Fibroblast of skin of right biceps (primary cell): ENCODE measurements at regions not wholly inside any gene's neighbourhood (a gene's known extent, or its start where the extent isn't known, plus 50 kb on each side); places are given as distances from the start of the nearest gene placed in this dataset.
A peak's percentile ranks its signal among the peaks of the same experiment; 100 is the strongest.
"Not testable (repeated sequence)": the region's sequence is repeated elsewhere in the genome, so short reads cannot be mapped to it uniquely, and the experiment has no call there.

Experiments
- DNase-seq: peaks from one replicate; pipeline ENCODE4 v3.0.0-alpha.2; 2013

DNA sequence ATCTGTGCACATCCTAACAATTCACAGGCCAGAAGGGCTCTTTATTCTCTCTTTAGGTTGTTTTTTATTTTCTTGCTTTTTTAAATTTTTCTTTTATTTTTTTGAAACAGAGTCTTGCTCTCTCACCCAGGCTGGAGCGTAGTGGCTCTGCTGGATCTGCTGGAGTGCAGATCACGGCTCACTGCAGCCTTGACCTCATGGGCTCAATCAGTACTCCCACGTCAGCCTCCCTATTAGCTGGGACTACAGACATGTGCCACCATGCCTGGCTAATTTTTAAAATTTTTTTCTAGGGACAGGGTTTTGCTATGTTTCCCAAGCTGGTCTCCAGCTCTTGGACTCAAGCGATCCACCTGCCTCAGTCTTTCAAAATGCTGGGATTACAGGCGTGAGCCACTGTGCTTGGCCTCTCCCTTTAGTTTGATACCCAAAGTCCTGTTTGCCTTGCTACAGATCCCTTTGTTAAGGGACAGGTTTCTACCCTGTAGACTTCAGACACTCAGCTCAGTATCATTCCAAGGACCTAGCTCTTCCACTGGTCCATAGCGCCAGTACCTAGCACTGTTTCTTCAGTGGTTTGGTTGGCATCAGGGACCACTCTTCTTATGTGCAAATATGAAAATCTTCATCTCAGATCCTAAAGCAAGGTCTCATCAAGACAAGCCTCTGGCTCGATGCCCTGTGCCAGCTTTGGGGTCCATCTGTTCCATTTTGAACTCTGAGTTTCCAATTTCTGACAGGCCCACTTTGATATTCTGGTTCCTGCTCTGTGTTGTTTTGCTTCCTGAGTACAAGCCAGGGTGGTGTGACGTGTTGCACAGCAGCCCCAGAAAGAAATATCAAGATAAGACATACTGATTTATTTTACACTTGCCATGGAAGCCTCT, 211.7 kb downstream of the FAT3 start:
- DNase-seq: no peak

DNA sequence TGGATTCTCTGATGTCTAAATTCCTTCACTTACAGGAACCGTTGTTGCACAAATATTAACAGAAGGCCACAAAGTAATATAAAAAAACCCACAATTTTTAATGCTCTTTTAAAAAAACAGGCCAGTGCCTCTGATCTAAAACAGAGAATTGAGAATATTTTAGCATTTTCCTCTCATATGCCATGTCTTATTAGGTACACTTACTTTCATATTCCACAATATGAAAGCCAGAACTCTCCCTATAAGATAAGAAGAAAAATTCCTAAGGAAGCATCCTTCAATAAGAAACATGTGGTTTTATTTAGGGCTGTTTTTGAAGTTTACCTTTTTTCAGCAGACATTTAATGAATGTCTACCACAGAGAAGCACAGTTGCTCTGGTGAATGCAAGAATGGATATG, 214.5 kb downstream of the FAT3 start:
- DNase-seq: no peak

DNA sequence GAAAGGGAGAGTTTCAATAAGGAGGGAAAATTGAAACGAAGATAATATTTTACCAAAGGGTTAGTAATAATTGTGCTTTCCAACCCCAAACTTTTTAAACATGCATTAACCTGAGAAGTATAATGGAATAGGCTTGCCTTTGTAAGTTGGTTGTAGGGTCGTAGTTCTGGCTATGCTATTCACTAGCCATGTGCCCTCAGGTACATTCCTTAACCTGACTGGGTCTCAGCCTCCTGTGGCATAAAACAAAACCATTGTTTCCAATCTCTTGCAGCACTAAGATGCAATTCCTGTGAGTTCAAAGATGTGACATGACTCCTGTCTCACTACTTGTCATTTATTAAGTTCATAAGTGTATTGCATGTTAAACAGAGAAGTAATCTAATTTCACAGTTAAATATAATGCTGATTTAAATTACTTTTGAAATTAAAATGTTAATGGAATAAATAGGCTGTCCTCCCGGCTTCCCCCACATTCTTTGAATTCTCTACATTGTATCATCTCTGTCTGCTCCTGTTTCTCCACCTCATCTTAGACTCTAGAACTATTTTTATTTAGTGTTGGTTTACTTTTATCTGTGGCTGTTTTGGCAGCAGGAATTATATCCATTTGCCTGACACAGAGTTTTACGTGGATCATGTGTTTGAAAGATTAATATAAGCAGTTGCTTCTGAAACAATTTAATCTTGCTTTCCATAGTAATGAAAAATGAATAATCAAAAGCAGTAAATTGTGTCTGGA, 216.3 kb downstream of the FAT3 start:
- DNase-seq: peak; percentile 34

GRCh38 chr11:92441443-92441726, 216.8 kb downstream of the FAT3 start:
- DNase-seq: no peak

- DNase-seq: peak; percentile 38
These were observed 218.6 kb downstream of the FAT3 start for GRCh38 chr11:92443199-92443598.

GRCh38 chr11:92447586-92447985, 223.0 kb downstream of the FAT3 start:
- no peak for DNase-seq

DNA sequence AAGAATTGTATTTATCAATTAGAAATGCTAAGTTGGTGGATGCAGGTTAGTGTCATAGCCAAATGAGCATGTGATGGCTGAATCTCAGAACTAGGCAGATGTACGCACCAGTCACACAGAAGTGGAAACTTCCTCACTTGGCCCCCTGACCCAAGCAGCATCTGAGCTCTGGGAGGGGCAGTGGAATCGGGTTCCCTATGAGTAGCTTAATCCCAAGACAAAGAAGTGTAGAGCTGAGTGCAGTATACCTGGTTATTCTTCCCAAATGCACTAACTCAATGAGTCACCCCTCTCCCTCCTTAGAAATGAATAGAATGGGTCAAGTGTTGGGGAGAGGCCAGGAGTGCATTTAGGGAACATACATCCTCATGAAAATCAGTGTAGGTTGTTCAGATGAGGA, 224.6 kb downstream of the FAT3 start:
- no peak for DNase-seq

GRCh38 chr11:92449780-92450179, 225.2 kb downstream of the FAT3 start:
- no peak for DNase-seq

GRCh38 chr11:92451063-92451462, 226.4 kb downstream of the FAT3 start:
- DNase-seq: no peak

DNA sequence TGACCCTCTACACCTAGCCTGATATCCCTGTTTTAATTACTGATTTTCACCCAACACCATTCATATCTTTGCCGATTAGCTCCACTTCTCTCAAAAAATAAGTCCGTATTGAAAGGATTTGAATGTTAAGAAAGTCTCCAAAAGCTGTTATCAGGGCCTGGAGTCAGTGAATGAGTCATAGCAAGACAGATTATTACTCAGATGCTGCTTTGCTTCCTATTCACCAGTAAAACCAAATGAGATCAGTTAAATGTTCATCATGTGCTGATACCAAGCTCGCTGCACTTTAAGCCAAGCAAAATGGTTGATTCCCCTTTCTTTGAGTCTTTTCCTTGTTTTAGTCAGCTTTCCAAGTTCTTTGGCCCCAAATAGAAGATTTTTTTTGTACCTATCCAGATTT, 228.4 kb downstream of the FAT3 start:
- peak; percentile 75 for DNase-seq

GRCh38 chr11:92455210-92455790, 230.7 kb downstream of the FAT3 start:
- no peak for DNase-seq

GRCh38 chr11:92457250-92457649, 232.6 kb downstream of the FAT3 start:
- peak; percentile 50 for DNase-seq

DNA sequence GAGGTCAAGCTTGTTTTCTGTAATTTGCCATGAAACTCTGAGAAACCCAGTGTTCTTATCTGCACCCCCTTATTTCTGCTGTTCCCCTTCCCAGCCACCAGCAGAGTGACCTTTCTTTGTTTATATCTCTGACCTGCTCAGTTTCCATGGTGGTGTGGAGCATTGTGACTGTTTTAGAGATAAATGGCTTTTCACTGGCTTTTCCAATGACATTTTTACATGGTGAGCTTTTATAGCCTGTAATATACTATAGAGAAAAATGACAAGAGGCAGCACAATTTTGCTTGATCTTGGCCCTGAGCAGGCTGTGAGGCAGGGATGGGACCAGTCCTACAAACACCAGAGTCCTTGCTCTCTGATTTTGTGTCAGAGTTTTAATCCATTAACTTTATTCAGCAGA, 233.9 kb downstream of the FAT3 start:
- DNase-seq: no peak

- no peak for DNase-seq
These were observed 235.6 kb downstream of the FAT3 start for GRCh38 chr11:92460213-92460612.

GRCh38 chr11:92461447-92461846, 236.8 kb downstream of the FAT3 start:
- DNase-seq: no peak

DNA sequence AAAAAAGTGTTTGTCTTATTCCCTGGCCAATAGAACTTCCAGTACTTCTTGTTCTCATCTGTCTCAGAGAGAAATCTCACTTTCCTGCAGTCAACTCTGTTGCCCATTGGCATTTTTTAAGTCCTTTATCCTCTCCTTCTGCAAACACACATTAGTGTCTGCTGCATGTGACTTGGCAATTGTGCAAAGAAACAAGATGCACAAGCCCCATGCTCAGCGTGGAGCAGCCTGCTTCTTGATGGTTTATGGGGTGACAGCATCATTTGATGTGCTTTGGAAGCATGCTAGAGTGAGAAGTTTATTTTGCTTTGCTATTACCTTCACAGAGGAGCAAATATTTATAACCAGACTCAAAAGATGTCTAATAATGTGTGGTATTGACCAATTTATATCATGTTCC, 238.2 kb downstream of the FAT3 start:
- no peak for DNase-seq

DNA sequence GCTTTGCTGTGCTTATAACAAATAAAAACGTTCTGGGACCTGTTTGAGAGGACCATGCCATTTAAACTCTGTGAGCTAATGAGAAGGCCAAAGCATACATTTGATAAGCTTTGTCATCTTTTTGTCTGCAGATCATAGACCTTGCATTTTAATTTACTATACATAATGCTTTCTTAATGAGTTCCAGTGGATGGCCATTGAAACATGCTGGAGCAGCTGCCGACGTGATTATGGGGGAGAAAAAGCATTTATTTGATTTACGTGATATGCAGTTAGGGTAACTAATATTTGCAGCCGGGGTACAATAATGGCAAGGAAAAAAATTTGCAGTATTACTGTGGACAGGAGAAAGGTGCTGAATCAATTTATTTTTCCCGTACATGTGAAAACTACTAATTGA, 240.2 kb downstream of the FAT3 start:
- DNase-seq: no peak

GRCh38 chr11:92465410-92465809, 240.8 kb downstream of the FAT3 start:
- not testable (repeated sequence) for DNase-seq

DNA sequence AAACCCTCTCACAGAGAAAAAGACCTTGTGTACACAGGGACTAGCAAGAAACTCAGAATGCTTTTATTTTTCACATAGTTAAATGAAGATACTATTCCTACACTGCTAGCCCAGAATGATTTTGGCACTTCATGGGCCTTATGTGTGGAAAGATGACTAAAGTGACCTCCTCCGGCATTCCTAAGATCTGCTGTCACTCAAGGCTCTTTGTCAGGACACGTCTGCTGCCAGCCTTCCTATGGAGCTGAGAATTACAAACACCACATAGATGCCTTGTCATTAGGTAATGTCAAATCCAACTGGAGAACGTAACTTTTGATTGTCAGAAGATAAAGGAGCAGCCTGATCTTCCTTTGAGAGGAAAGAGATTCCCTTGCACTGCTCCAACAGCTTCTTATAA, 249.1 kb downstream of the FAT3 start:
- DNase-seq: peak; percentile 66

GRCh38 chr11:92475316-92475715, 250.7 kb downstream of the FAT3 start:
- DNase-seq: no peak

DNA sequence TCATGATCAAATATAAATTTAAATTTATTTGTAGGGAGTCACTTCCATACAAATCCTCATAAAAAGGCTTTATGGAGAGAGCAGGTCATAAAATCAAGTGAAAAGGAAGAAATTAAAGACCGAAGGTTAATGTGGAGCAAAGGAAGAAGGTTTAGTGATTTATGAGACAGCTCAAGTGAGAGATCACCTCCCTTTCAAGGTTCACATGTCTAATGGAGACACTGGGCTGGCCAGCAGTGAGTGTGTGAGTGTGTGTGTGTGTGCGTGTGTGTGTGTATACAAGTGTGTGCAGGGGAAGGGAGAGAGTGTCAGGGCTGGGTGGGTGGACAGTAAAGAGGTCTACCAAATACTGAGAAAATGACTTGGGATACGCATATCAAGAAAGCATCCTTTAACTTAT, 251.2 kb downstream of the FAT3 start:
- DNase-seq: no peak

DNA sequence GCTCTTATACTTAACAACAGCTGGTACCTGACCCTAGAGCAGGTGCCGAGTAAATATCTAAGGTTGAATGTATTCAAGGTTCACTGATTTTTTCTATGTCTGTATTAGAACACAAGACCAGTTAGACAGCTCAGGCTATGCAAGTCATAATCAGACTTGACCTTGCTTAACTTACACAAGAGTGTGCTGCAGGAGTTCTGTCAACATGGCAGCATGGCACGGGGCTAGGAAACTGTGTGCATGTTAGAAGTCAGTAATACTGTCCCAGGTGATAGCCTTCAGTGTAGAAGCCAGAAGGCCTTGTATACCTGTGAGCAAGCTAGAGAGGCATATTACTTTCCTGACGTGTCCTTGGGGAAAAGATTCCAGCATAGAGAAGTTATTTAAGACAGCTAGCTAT, 253.1 kb downstream of the FAT3 start:
- no peak for DNase-seq

DNA sequence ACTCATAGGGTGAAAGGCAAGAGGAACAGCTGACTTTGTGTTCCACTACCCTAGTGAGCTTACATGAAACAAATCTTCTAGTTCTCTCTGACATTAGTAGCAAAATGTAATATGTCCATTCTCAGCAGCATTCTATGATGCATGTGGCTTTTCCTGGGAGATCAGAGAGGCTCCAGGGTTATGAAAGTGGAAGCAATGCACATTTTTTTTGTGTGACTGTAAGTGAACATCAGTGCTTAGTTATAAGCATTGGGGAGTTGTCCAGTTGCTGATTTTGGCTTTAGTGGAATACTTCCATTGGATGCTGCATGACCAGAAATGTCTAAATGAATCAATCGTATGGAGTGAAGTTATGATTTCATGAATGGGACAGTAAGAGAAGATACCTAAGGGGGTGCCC, 255.9 kb downstream of the FAT3 start:
- DNase-seq: peak; percentile 52

DNA sequence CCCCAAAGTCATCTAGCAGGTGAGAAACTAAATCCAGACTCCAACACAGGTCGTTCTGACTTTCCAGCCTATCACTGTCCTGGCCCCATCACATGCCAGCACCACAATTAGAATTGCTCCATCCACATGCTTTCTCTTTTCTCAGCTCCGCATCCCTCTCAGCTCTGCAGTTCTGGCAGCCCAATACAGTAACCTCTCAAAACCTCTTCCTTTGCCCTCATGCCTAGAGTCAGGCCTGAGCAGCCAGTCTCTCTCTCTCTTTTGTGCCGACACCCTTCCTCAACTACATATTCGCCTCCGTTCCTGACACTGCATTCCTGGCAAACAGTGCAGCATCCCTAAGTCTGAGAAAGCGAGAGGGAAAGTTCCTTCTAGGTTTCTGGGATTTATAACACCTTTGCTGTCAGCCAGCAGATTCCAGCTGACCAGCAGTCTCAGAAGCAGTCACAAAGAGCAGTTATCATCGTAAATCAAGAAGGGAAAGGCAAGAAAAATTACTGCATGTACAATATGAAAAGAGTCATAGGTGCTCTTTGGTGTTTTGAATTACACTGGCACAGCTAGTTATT, 258.0 kb downstream of the FAT3 start:
- no peak for DNase-seq
